ENCODE measurements at regions not wholly inside any gene's neighbourhood (a gene's known extent, or its start where the extent isn't known, plus 50 kb on each side); places are given as distances from the start of the nearest gene placed in this dataset.

GRCh38 chr4:131091896-131092295, 1995.9 kb downstream of the C4orf33 start:
- TF ChIP-seq ZC3H4 (CRISPR knock-in tag; IDR thresholded peaks at IDR 0.05; ENCODE audit: borderline replicate concordance) (no peak), CTCF (IDR thresholded peaks at IDR 0.05 in 2 of 3, conservative IDR thresholded peaks at IDR 0.05 in 1 of 3; ENCODE audit: insufficient read depth in 2 of 3, low read depth in 1 of 3, low read length in 3 of 3) (peak in 1 of 3 experiments; percentile 20; a peak in 1 of 6 replicates), ZC3H11A (IDR thresholded peaks at IDR 0.05; ENCODE audit: low read depth, low read length) (no peak), SMAD1 (IDR thresholded peaks at IDR 0.05; ENCODE audit: low read depth, low read length, partially characterized antibody) (no peak), POU5F1 (IDR thresholded peaks at IDR 0.05; ENCODE audit: borderline replicate concordance, low read depth, low read length, partially characterized antibody) (no peak), SREBF1 (IDR thresholded peaks at IDR 0.05; ENCODE audit: borderline replicate concordance, low read depth, low read length) (no peak), SREBF2 (CRISPR knock-in tag; IDR thresholded peaks at IDR 0.05) (no peak), STAT5B (CRISPR knock-in tag; IDR thresholded peaks at IDR 0.05) (no peak), RAD21 (CRISPR knock-in tag; conservative IDR thresholded peaks at IDR 0.05 in 1 of 2, IDR thresholded peaks at IDR 0.05 in 1 of 2) (peak; percentile 37 to 40), POLR2AphosphoS2 (IDR thresholded peaks at IDR 0.05; ENCODE audit: low read length) (no peak), CGGBP1 (CRISPR knock-in tag; IDR thresholded peaks at IDR 0.05) (no peak), ZBTB49 (CRISPR knock-in tag; IDR thresholded peaks at IDR 0.05; ENCODE audit: borderline replicate concordance) (no peak)
